Neural cell (in vitro differentiated cells): ENCODE measurements at regions not wholly inside any gene's neighbourhood (a gene's known extent, or its start where the extent isn't known, plus 50 kb on each side); places are given as distances from the start of the nearest gene placed in this dataset.

Experiments
- H2AFZ ChIP-seq: fragments of 200-600, 300-800 bp; sonication (generic), shearing (Covaris generic); 2 replicates; pipeline ENCODE4 v1.6.0; 2014; ENCODE audit warnings: low read depth, mild to moderate bottlenecking, antibody characterized with exemption, low read length, moderate library complexity
- H3F3A ChIP-seq: fragments of 200-600 bp; shearing (Covaris generic); 2 replicates; pipeline ENCODE4 v1.6.1; 2016; ENCODE audit warnings: mild to moderate bottlenecking, moderate library complexity, mixed read lengths, antibody characterized with exemption, low read length; ENCODE audit not compliant: insufficient read depth, poor library complexity, severe bottlenecking
- H3K27ac ChIP-seq: fragments of 200-600, 300-800 bp; sonication (generic), shearing (Covaris generic); 2 replicates; pipeline ENCODE4 v1.5.1; 2014; ENCODE audit warnings: mild to moderate bottlenecking, low read length, moderate library complexity
- H3K27me3 ChIP-seq: fragments of 300-800, 200-600 bp; sonication (generic), shearing (Covaris generic); 2 replicates; pipeline ENCODE4 v1.6.0; 2014; ENCODE audit warnings: mild to moderate bottlenecking, low read depth, low read length, moderate library complexity; ENCODE audit not compliant: insufficient read depth
- H3K36me3 ChIP-seq: fragments of 300-800, 200-600 bp; sonication (generic), shearing (Covaris generic); 2 replicates; pipeline ENCODE4 v1.5.1; 2014; ENCODE audit warnings: mild to moderate bottlenecking, antibody characterized with exemption, low read length, moderate library complexity; ENCODE audit not compliant: insufficient read depth
- H3K4me2 ChIP-seq: fragments of 300-800, 200-600 bp; sonication (generic), shearing (Covaris generic); 2 replicates; pipeline ENCODE4 v1.6.0; 2014; ENCODE audit warnings: mild to moderate bottlenecking, low read length
- H3K4me3 ChIP-seq: fragments of 300-800, 200-600 bp; sonication (generic), shearing (Covaris generic); 2 replicates; pipeline ENCODE4 v1.5.1; 2014; ENCODE audit warnings: mild to moderate bottlenecking, low read length, moderate library complexity
- H3K79me2 ChIP-seq: fragments of 200-600 bp; shearing (Covaris generic); replicated peaks from 2 replicates; pipeline ENCODE4 v1.6.0; 2014; ENCODE audit warnings: mild to moderate bottlenecking, low read length, moderate library complexity; ENCODE audit not compliant: insufficient read depth
- H3K9ac ChIP-seq: fragments of 300-800, 200-600 bp; sonication (generic), shearing (Covaris generic); 2 replicates; pipeline ENCODE4 v1.6.1; 2016; ENCODE audit warnings: mild to moderate bottlenecking, low read length, mixed read lengths
- H3K9me2 ChIP-seq: fragments of 200-600 bp; shearing (Covaris generic); 2 replicates; pipeline ENCODE4 v1.6.1; 2016; ENCODE audit warnings: mild to moderate bottlenecking, low read length, mixed read lengths; ENCODE audit not compliant: insufficient read depth
- H3K9me3 ChIP-seq: fragments of 200-600, 300-800 bp; sonication (generic), shearing (Covaris generic); 2 replicates; pipeline ENCODE4 v1.6.1; 2016; ENCODE audit warnings: mild to moderate bottlenecking, mixed run types, low read length, moderate library complexity, mixed read lengths
- H4K20me1 ChIP-seq: fragments of 200-600 bp; shearing (Covaris generic); 2 replicates; pipeline ENCODE4 v1.6.1; 2016; ENCODE audit warnings: mild to moderate bottlenecking, mixed run types; ENCODE audit not compliant: insufficient read depth
- EP300 ChIP-seq: fragments of 450-650 bp; conservative IDR thresholded peaks from 2 replicates; pipeline ENCODE4 v1.6.1; 2014; ENCODE audit warnings: antibody characterized with exemption, mild to moderate bottlenecking, moderate library complexity; ENCODE audit not compliant: poor library complexity, severe bottlenecking
- EZH2 ChIP-seq: fragments of 200-600, 300-800 bp; shearing (Covaris generic), sonication (generic); IDR thresholded peaks from 2 replicates; pipeline ENCODE4 v1.6.1; 2014; ENCODE audit warnings: antibody characterized with exemption, low read length, borderline replicate concordance, mild to moderate bottlenecking; ENCODE audit not compliant: insufficient read depth, poor library complexity, severe bottlenecking
- MXI1 ChIP-seq: fragments of 450-650 bp; conservative IDR thresholded peaks from 2 replicates; pipeline ENCODE4 v1.6.1; 2014; ENCODE audit warnings: antibody characterized with exemption, mild to moderate bottlenecking; ENCODE audit not compliant: poor library complexity, severe bottlenecking
- POLR2AphosphoS5 ChIP-seq: IDR thresholded peaks from 2 replicates; pipeline ENCODE4 v1.6.1; 2012
- RAD21 ChIP-seq: fragments of 450-650 bp; conservative IDR thresholded peaks from 2 replicates; pipeline ENCODE4 v1.6.1; 2014; ENCODE audit warnings: antibody characterized with exemption, mild to moderate bottlenecking, moderate library complexity
- SMC3 ChIP-seq: fragments of 450-650 bp; conservative IDR thresholded peaks from 2 replicates; pipeline ENCODE4 v1.6.1; 2014; ENCODE audit warnings: antibody characterized with exemption, mild to moderate bottlenecking, moderate library complexity; ENCODE audit not compliant: poor library complexity
- TAF1 ChIP-seq: IDR thresholded peaks from 2 replicates; pipeline ENCODE4 v1.6.1; 2012; ENCODE audit warnings: low read depth
- TF ChIP-seq, protein P1 (sequence below): fragments of 450-650 bp; IDR thresholded peaks from 2 replicates; pipeline ENCODE4 v1.5.1; 2014; ENCODE audit warnings: antibody characterized with exemption, mild to moderate bottlenecking, moderate library complexity; ENCODE audit not compliant: poor library complexity, severe bottlenecking
- TF ChIP-seq, protein P2 (sequence below): IDR thresholded peaks from 2 replicates; pipeline ENCODE4 v1.6.1; 2012; ENCODE audit warnings: borderline replicate concordance

DNA sequence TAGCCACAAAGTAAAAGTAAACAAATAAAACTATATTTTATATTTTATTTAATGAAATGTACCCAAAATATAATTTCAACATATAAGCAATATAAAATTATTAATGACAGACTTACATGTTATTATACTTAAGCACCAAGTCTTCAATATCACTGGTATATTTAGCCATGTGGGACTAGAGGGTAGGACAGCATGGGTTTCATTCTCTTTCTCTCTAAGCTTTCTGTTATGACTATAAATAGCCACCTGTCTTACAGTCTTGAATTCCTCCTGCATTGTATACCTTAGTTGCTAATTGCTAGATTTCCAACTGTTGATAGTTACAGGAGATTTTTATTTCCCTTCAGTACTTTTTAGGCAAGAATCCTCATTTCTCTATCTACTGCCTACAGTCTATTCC lies 63.1 kb upstream of the LIN7A start:
- Histone ChIP-seq H3K27ac (no peak overlapping the region), H3K4me3 (no peak overlapping the region), H3F3A (no peaks in the 10 kb centered on the region), H3K9me2 (no peaks in the 10 kb centered on the region), H4K20me1 (no peaks in the 10 kb centered on the region), H2AFZ (no peak overlapping the region), H3K9me3 (no peaks in the 10 kb centered on the region), H3K79me2 (no peaks in the 10 kb centered on the region), H3K9ac (no peak overlapping the region), H3K4me2 (no peak overlapping the region), H3K27me3 (no peaks in the 10 kb centered on the region), H3K36me3 (no peaks in the 10 kb centered on the region)
- TF ChIP-seq EP300 (no peak), EZH2 (no peak), MXI1 (no peak), POLR2AphosphoS5 (no peak)
- TF ChIP-seq, protein P1, sequence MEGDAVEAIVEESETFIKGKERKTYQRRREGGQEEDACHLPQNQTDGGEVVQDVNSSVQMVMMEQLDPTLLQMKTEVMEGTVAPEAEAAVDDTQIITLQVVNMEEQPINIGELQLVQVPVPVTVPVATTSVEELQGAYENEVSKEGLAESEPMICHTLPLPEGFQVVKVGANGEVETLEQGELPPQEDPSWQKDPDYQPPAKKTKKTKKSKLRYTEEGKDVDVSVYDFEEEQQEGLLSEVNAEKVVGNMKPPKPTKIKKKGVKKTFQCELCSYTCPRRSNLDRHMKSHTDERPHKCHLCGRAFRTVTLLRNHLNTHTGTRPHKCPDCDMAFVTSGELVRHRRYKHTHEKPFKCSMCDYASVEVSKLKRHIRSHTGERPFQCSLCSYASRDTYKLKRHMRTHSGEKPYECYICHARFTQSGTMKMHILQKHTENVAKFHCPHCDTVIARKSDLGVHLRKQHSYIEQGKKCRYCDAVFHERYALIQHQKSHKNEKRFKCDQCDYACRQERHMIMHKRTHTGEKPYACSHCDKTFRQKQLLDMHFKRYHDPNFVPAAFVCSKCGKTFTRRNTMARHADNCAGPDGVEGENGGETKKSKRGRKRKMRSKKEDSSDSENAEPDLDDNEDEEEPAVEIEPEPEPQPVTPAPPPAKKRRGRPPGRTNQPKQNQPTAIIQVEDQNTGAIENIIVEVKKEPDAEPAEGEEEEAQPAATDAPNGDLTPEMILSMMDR: no peak

- H4K20me1 ChIP-seq: no peaks in the 10 kb centered on the region
- no peaks in the 10 kb centered on the region for H3K27me3 ChIP-seq
- no peak overlapping the region for H3K4me3 ChIP-seq
- no peaks in the 10 kb centered on the region for H3K36me3 ChIP-seq
- TF ChIP-seq MXI1 (no peak), EP300 (no peak), EZH2 (no peak), TAF1 (no peak), SMC3 (no peak), POLR2AphosphoS5 (no peak), RAD21 (no peak)
- TF ChIP-seq, protein P2, sequence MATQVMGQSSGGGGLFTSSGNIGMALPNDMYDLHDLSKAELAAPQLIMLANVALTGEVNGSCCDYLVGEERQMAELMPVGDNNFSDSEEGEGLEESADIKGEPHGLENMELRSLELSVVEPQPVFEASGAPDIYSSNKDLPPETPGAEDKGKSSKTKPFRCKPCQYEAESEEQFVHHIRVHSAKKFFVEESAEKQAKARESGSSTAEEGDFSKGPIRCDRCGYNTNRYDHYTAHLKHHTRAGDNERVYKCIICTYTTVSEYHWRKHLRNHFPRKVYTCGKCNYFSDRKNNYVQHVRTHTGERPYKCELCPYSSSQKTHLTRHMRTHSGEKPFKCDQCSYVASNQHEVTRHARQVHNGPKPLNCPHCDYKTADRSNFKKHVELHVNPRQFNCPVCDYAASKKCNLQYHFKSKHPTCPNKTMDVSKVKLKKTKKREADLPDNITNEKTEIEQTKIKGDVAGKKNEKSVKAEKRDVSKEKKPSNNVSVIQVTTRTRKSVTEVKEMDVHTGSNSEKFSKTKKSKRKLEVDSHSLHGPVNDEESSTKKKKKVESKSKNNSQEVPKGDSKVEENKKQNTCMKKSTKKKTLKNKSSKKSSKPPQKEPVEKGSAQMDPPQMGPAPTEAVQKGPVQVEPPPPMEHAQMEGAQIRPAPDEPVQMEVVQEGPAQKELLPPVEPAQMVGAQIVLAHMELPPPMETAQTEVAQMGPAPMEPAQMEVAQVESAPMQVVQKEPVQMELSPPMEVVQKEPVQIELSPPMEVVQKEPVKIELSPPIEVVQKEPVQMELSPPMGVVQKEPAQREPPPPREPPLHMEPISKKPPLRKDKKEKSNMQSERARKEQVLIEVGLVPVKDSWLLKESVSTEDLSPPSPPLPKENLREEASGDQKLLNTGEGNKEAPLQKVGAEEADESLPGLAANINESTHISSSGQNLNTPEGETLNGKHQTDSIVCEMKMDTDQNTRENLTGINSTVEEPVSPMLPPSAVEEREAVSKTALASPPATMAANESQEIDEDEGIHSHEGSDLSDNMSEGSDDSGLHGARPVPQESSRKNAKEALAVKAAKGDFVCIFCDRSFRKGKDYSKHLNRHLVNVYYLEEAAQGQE: no peak
- TF ChIP-seq, protein P1: no peak
- H3K27ac ChIP-seq: no peak overlapping the region
- H3K9me2 ChIP-seq: no peaks in the 10 kb centered on the region
- H2AFZ ChIP-seq: no peak overlapping the region
- no peak overlapping the region for H3K9ac ChIP-seq
- H3K9me3 ChIP-seq: no peaks in the 10 kb centered on the region
- H3F3A ChIP-seq: no peaks in the 10 kb centered on the region
- H3K4me2 ChIP-seq: no peak overlapping the region
- H3K79me2 ChIP-seq: no peaks in the 10 kb centered on the region
Observed at GRCh38 chr12:80988986-80989385, 51.3 kb upstream of the LIN7A start.
